Mesothelial cell of epicardium (in vitro differentiated cells): ENCODE measurements at regions not wholly inside any gene's neighbourhood (a gene's known extent, or its start where the extent isn't known, plus 50 kb on each side); places are given as distances from the start of the nearest gene placed in this dataset.

ENCODE experiments used
- DNase-seq, 2 experiments: peaks; one replicate each; pipeline ENCODE4 v3.0.0; 2021; ENCODE audit warnings: low spot score in 2 of 2; ENCODE audit not compliant: unreplicated experiment in 2 of 2
- H3K27ac Mint-ChIP-seq: 2 replicates; pipeline ENCODE4 v1.8.0; 2021; ENCODE audit warnings: mixed read lengths
- H3K27me3 Mint-ChIP-seq: 2 replicates; pipeline ENCODE4 v1.8.0; 2021; ENCODE audit warnings: low read depth, mixed read lengths
- H3K36me3 Mint-ChIP-seq: 2 replicates; pipeline ENCODE4 v1.8.0; 2021; ENCODE audit warnings: mixed read lengths
- H3K4me1 Mint-ChIP-seq: 2 replicates; pipeline ENCODE4 v1.8.0; 2021; ENCODE audit warnings: mixed read lengths
- H3K4me3 Mint-ChIP-seq: 2 replicates; pipeline ENCODE4 v1.8.0; 2021; ENCODE audit warnings: mild to moderate bottlenecking, moderate library complexity, mixed read lengths
- H3K9me3 Mint-ChIP-seq: 2 replicates; pipeline ENCODE4 v1.8.0; 2021; ENCODE audit warnings: mixed read lengths
- TF ChIP-seq, protein P1 (sequence below): fragments of 200-600 bp; sonication (generic); IDR thresholded peaks from one replicate; pipeline ENCODE4 v1.5.0; 2021; ENCODE audit warnings: antibody characterized with exemption; ENCODE audit not compliant: unreplicated experiment

- Mint-ChIP-seq H3K9me3 (no peaks in the 10 kb centered on the region), H3K4me1 (no peaks in the 10 kb centered on the region), H3K27ac (no peak overlapping the region), H3K27me3 (peaks cover 30% of the 10 kb centered on the region), H3K36me3 (no peaks in the 10 kb centered on the region), H3K4me3 (no peak overlapping the region)
- DNase-seq = no peak
- TF ChIP-seq, protein P1, sequence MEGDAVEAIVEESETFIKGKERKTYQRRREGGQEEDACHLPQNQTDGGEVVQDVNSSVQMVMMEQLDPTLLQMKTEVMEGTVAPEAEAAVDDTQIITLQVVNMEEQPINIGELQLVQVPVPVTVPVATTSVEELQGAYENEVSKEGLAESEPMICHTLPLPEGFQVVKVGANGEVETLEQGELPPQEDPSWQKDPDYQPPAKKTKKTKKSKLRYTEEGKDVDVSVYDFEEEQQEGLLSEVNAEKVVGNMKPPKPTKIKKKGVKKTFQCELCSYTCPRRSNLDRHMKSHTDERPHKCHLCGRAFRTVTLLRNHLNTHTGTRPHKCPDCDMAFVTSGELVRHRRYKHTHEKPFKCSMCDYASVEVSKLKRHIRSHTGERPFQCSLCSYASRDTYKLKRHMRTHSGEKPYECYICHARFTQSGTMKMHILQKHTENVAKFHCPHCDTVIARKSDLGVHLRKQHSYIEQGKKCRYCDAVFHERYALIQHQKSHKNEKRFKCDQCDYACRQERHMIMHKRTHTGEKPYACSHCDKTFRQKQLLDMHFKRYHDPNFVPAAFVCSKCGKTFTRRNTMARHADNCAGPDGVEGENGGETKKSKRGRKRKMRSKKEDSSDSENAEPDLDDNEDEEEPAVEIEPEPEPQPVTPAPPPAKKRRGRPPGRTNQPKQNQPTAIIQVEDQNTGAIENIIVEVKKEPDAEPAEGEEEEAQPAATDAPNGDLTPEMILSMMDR = peak; percentile 33
Observed at GRCh38 chr3:158912188-158912587, 110.3 kb downstream of the MFSD1 start.

DNA sequence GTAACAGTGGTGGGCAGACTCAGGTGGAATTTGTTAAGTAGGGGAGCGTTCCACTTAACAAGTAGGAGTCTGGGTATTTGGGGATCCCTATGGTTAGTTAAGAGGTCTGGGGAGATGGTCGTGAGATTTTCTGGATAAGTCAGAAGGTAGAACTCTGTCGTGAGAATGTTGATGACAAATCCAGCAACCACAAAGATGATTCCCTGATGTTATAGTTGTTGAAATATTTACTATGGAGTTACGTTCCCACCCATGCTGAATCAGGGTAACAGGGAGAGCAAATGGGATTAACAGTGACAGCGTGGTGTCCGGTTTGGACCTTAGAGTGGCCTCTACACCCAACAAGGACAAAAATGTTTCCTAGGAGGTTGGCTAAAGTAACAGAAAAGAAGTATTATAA, 110.8 kb downstream of the MFSD1 start:
- TF ChIP-seq, protein P1 = no peak
- Mint-ChIP-seq H3K4me3 (no peak overlapping the region), H3K27ac (no peak overlapping the region), H3K27me3 (peaks cover 28% of the 10 kb centered on the region), H3K9me3 (no peaks in the 10 kb centered on the region), H3K36me3 (no peaks in the 10 kb centered on the region), H3K4me1 (no peaks in the 10 kb centered on the region)
- DNase-seq = no peak

GRCh38 chr3:158916111-158916510, 114.3 kb downstream of the MFSD1 start:
- no peaks in the 10 kb centered on the region for H3K36me3 Mint-ChIP-seq
- H3K4me3 Mint-ChIP-seq = no peak overlapping the region
- no peak overlapping the region for H3K27ac Mint-ChIP-seq
- DNase-seq = no peak
- H3K9me3 Mint-ChIP-seq = no peaks in the 10 kb centered on the region
- no peaks in the 10 kb centered on the region for H3K4me1 Mint-ChIP-seq
- TF ChIP-seq, protein P1 = no peak
- peaks cover 33% of the 10 kb centered on the region for H3K27me3 Mint-ChIP-seq

GRCh38 chr3:158918008-158918407, 116.2 kb downstream of the MFSD1 start:
- TF ChIP-seq, protein P1 = peak; percentile 14
- Mint-ChIP-seq H3K4me1 (no peaks in the 10 kb centered on the region), H3K4me3 (no peak overlapping the region), H3K9me3 (no peaks in the 10 kb centered on the region), H3K36me3 (no peaks in the 10 kb centered on the region), H3K27me3 (peaks cover 25% of the 10 kb centered on the region), H3K27ac (no peak overlapping the region)
- peak in 1 of 2 experiments; percentile 51 for DNase-seq

- H3K4me1 Mint-ChIP-seq = no peaks in the 10 kb centered on the region
- no peaks in the 10 kb centered on the region for H3K9me3 Mint-ChIP-seq
- no peak overlapping the region for H3K27ac Mint-ChIP-seq
- no peaks in the 10 kb centered on the region for H3K36me3 Mint-ChIP-seq
- peaks cover 25% of the 10 kb centered on the region for H3K27me3 Mint-ChIP-seq
- TF ChIP-seq, protein P1 = no peak
- DNase-seq = no peak
- no peak overlapping the region for H3K4me3 Mint-ChIP-seq
Observed at GRCh38 chr3:158918451-158918850, 116.6 kb downstream of the MFSD1 start.

DNA sequence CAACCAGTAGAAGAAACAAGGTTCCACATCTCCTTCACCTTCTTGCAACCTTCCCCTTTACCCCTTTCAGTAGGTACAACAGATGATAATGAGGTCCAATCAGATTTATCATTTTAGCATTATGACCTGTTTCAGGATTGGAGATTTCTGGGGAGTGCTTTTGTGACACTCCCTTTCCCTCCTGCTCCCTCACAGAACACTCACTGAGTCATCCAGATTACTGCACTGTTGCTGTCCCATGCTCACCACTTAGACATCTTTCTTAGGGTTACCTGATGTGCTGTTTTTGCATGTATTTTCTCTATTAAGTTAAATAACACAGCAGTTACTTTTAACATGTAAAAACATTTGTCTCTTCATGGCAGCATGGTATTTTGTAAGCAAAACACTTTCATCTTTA, 118.5 kb downstream of the MFSD1 start:
- no peaks in the 10 kb centered on the region for H3K4me1 Mint-ChIP-seq
- H3K36me3 Mint-ChIP-seq = no peaks in the 10 kb centered on the region
- H3K9me3 Mint-ChIP-seq = no peaks in the 10 kb centered on the region
- no peak overlapping the region for H3K27ac Mint-ChIP-seq
- peaks cover 20% of the 10 kb centered on the region for H3K27me3 Mint-ChIP-seq
- TF ChIP-seq, protein P1 = no peak
- no peak overlapping the region for H3K4me3 Mint-ChIP-seq
- no peak for DNase-seq
